H9 (cell line): ENCODE measurements at regions not wholly inside any gene's neighbourhood (a gene's known extent, or its start where the extent isn't known, plus 50 kb on each side); places are given as distances from the start of the nearest gene placed in this dataset.

Experiments used
- DNase-seq: peaks from one replicate; pipeline ENCODE4 v3.0.0-alpha.2; 2017
- H2AFZ ChIP-seq: one replicate; pipeline ENCODE4 v1.6.1; 2013; ENCODE audit warnings: mild to moderate bottlenecking, low read length, control low read depth, moderate library complexity
- H2AK5ac ChIP-seq: 2 replicates; pipeline ENCODE4 v1.6.1; 2013; ENCODE audit warnings: low read length, control low read depth, mixed read lengths; ENCODE audit not compliant: insufficient read length
- H2BK120ac ChIP-seq: one replicate; pipeline ENCODE4 v1.6.1; 2013; ENCODE audit warnings: low read depth, mild to moderate bottlenecking, low read length, control low read depth, inconsistent platforms; ENCODE audit not compliant: poor library complexity, severe bottlenecking
- H2BK12ac ChIP-seq: 2 replicates; pipeline ENCODE4 v1.6.1; 2013; ENCODE audit warnings: low read length, control low read depth, mixed read lengths, low read depth; ENCODE audit not compliant: insufficient read length
- H2BK15ac ChIP-seq: 2 replicates; pipeline ENCODE4 v1.6.1; 2013; ENCODE audit warnings: low read depth, low read length, control low read depth
- H2BK20ac ChIP-seq: one replicate; pipeline ENCODE4 v1.6.1; 2013; ENCODE audit warnings: low read depth, mild to moderate bottlenecking, low read length, control low read depth, inconsistent platforms; ENCODE audit not compliant: poor library complexity, severe bottlenecking
- H2BK5ac ChIP-seq: 2 replicates; pipeline ENCODE4 v1.6.1; 2013; ENCODE audit warnings: low read length, control low read depth, mixed read lengths; ENCODE audit not compliant: insufficient read length
- H3K14ac ChIP-seq: 2 replicates; pipeline ENCODE4 v1.6.1; 2013; ENCODE audit warnings: low read length, control low read depth; ENCODE audit not compliant: insufficient read depth
- H3K18ac ChIP-seq: 2 replicates; pipeline ENCODE4 v1.6.1; 2013; ENCODE audit warnings: low read depth, mild to moderate bottlenecking, mixed read lengths, low read length, control low read depth; ENCODE audit not compliant: insufficient read length
- H3K23ac ChIP-seq: 2 replicates; pipeline ENCODE4 v1.6.1; 2013; ENCODE audit warnings: low read length, control low read depth, mixed read lengths, low read depth; ENCODE audit not compliant: insufficient read length
- H3K23me2 ChIP-seq: 2 replicates; pipeline ENCODE4 v1.6.1; 2013; ENCODE audit warnings: low read depth, mild to moderate bottlenecking, mixed read lengths, low read length, control low read depth; ENCODE audit not compliant: insufficient read length, poor library complexity, severe bottlenecking
- H3K27ac ChIP-seq: 2 replicates; pipeline ENCODE4 v1.5.1; 2013; ENCODE audit warnings: low read length, control low read depth, mixed read lengths, low read depth; ENCODE audit not compliant: insufficient read length
- H3K27me3 ChIP-seq: 2 replicates; pipeline ENCODE4 v1.6.1; 2013; ENCODE audit warnings: low read length, control low read depth, inconsistent platforms; ENCODE audit not compliant: insufficient read depth
- H3K4ac ChIP-seq: 2 replicates; pipeline ENCODE4 v1.6.1; 2013; ENCODE audit warnings: low read depth, mild to moderate bottlenecking, control low read depth, inconsistent platforms, low read length, moderate library complexity
- H3K4me1 ChIP-seq: 2 replicates; pipeline ENCODE4 v1.6.1; 2013; ENCODE audit warnings: low read length, control low read depth, inconsistent platforms; ENCODE audit not compliant: insufficient read depth
- H3K4me2 ChIP-seq: 2 replicates; pipeline ENCODE4 v1.6.1; 2013; ENCODE audit warnings: low read length, control low read depth, mixed read lengths; ENCODE audit not compliant: insufficient read length, insufficient read depth
- H3K56ac ChIP-seq: 2 replicates; pipeline ENCODE4 v1.6.1; 2013; ENCODE audit warnings: low read depth, mild to moderate bottlenecking, mixed read lengths, low read length, control low read depth; ENCODE audit not compliant: insufficient read length
- H3K79me1 ChIP-seq: 2 replicates; pipeline ENCODE4 v1.6.1; 2013; ENCODE audit warnings: low read depth, mild to moderate bottlenecking, moderate library complexity, low read length, control low read depth, inconsistent platforms; ENCODE audit not compliant: insufficient read depth, poor library complexity, severe bottlenecking
- H3K79me2 ChIP-seq: 2 replicates; pipeline ENCODE4 v1.6.1; 2013; ENCODE audit warnings: low read length, control low read depth, inconsistent platforms; ENCODE audit not compliant: insufficient read depth
- H3K9ac ChIP-seq: 2 replicates; pipeline ENCODE4 v1.6.1; 2013; ENCODE audit warnings: low read length, control low read depth, mixed read lengths; ENCODE audit not compliant: insufficient read length; ENCODE audit errors: extremely low read depth
- H3K9me3 ChIP-seq: one replicate; pipeline ENCODE4 v1.6.1; 2013; ENCODE audit warnings: low read depth, low read length, inconsistent platforms; ENCODE audit not compliant: control insufficient read depth
- H3T11ph ChIP-seq: one replicate; pipeline ENCODE4 v1.6.1; 2013; ENCODE audit warnings: mild to moderate bottlenecking, low read length, control low read depth, inconsistent platforms
- H4K20me1 ChIP-seq: one replicate; pipeline ENCODE4 v1.6.1; 2013; ENCODE audit not compliant: control insufficient read depth, insufficient read length, insufficient read depth
- H4K5ac ChIP-seq: 2 replicates; pipeline ENCODE4 v1.6.1; 2013; ENCODE audit warnings: low read depth, mild to moderate bottlenecking, mixed read lengths, low read length, control low read depth; ENCODE audit not compliant: insufficient read length
- H4K8ac ChIP-seq: replicated peaks from 2 replicates; pipeline ENCODE4 v1.6.1; 2013; ENCODE audit warnings: low read length, control low read depth, mixed read lengths, low read depth; ENCODE audit not compliant: insufficient read length
- H4K91ac ChIP-seq: 2 replicates; pipeline ENCODE4 v1.6.1; 2013; ENCODE audit warnings: low read depth, mild to moderate bottlenecking, moderate library complexity, mixed read lengths, low read length, control low read depth; ENCODE audit not compliant: insufficient read length
- H3K27ac Mint-ChIP-seq, 3 experiments: 2 replicates in 2 of 3; 3 replicates in 1 of 3; pipeline ENCODE4 v1.8.0; 2020 to 2021; ENCODE audit warnings: mixed read lengths in 3 of 3, mild to moderate bottlenecking in 1 of 3, moderate library complexity in 1 of 3
- H3K27me3 Mint-ChIP-seq: 2 replicates; pipeline ENCODE4 v1.8.0; 2021; ENCODE audit warnings: low read depth, mild to moderate bottlenecking, moderate library complexity, mixed read lengths
- H3K36me3 Mint-ChIP-seq, 3 experiments: 2 replicates in 2 of 3; 3 replicates in 1 of 3; pipeline ENCODE4 v1.8.0; 2020 to 2021; ENCODE audit warnings: low read depth in 3 of 3, mixed read lengths in 3 of 3; ENCODE audit not compliant: insufficient read depth in 1 of 3
- H3K4me1 Mint-ChIP-seq, 2 experiments: 2 replicates each; pipeline ENCODE4 v1.8.0; 2020; ENCODE audit warnings: mixed read lengths in 2 of 2
- H3K4me3 Mint-ChIP-seq, 2 experiments: 2 replicates in 1 of 2; 3 replicates in 1 of 2; pipeline ENCODE4 v1.8.0; 2020 to 2021; ENCODE audit warnings: mild to moderate bottlenecking in 2 of 2, mixed read lengths in 2 of 2, moderate library complexity in 1 of 2
- H3K9me3 Mint-ChIP-seq, 2 experiments: 2 replicates in 1 of 2; 3 replicates in 1 of 2; pipeline ENCODE4 v1.8.0; 2020; ENCODE audit warnings: mild to moderate bottlenecking in 2 of 2, mixed read lengths in 2 of 2, moderate library complexity in 1 of 2
- CTCF ChIP-seq: fragments of 200-600 bp; sonication (generic); conservative IDR thresholded peaks from 3 replicates; pipeline ENCODE4 v1.8.0; 2021; ENCODE audit warnings: antibody characterized with exemption, mild to moderate bottlenecking
- WGBS: extraction: QIAGEN DNeasy Blood & Tissue Kit; methylation state at CpG from one replicate; pipeline ENCODE4 v1.1.7; 2013; ENCODE audit warnings: missing lambda C conversion rate, low lambda C conversion rate, mixed read lengths; ENCODE audit not compliant: insufficient read length; ENCODE audit errors: extremely low coverage; 5-methylcytosine and 5-hydroxymethylcytosine counted together

GRCh38 chr3:168620854-168621253, 525.1 kb upstream of the GOLIM4 start:
- Histone ChIP-seq H3K9ac (no peak overlapping the region), H3K4ac (no peak overlapping the region), H3K27me3 (no peaks in the 10 kb centered on the region), H4K20me1 (no peaks in the 10 kb centered on the region), H3T11ph (no peak overlapping the region), H3K4me1 (peaks cover 12% of the 10 kb centered on the region), H2BK120ac (no peak overlapping the region), H3K27ac (no peak overlapping the region), H3K23me2 (no peaks in the 10 kb centered on the region), H2AFZ (no peak overlapping the region), H3K79me1 (no peaks in the 10 kb centered on the region), H3K56ac (no peak overlapping the region), H2AK5ac (no peak overlapping the region), H3K4me2 (no peak overlapping the region), H3K23ac (no peak overlapping the region), H3K18ac (no peak overlapping the region), H4K91ac (no peak overlapping the region), H3K9me3 (no peaks in the 10 kb centered on the region), H4K8ac (no peak overlapping the region), H3K79me2 (no peaks in the 10 kb centered on the region), H2BK15ac (no peak overlapping the region), H2BK5ac (no peak overlapping the region), H4K5ac (no peak overlapping the region), H3K14ac (no peak overlapping the region), H2BK20ac (no peak overlapping the region), H2BK12ac (no peak overlapping the region)
- TF ChIP-seq CTCF: peak; percentile 86
- Mint-ChIP-seq H3K9me3 (no peaks in the 10 kb centered on the region; a peak in 1 of 5 replicates), H3K27ac (no peak overlapping the region; a peak in 2 of 7 replicates), H3K4me1 (peaks cover 52 to 64% of the 10 kb centered on the region in 2 experiments), H3K4me3 (no peak overlapping the region), H3K36me3 (no peaks in the 10 kb centered on the region), H3K27me3 (no peaks in the 10 kb centered on the region)
- peak; percentile 71 for DNase-seq
- WGBS: no CpG with 5 or more reads among the region's 5 CpGs
